GM20000 (cell line): ENCODE measurements at regions not wholly inside any gene's neighbourhood (a gene's known extent, or its start where the extent isn't known, plus 50 kb on each side); places are given as distances from the start of the nearest gene placed in this dataset.
A peak's percentile ranks its signal among the peaks of the same experiment; 100 is the strongest.

Experiments used
- DNase-seq: peaks from one replicate; pipeline ENCODE4 v3.0.0; 2012; ENCODE audit warnings: low spot score
- TF ChIP-seq, protein P1 (sequence below): IDR thresholded peaks from 2 replicates; pipeline ENCODE4 v1.5.1; 2012; ENCODE audit warnings: mild to moderate bottlenecking, control low read depth; ENCODE audit errors: extremely low read depth, missing control alignments

DNA sequence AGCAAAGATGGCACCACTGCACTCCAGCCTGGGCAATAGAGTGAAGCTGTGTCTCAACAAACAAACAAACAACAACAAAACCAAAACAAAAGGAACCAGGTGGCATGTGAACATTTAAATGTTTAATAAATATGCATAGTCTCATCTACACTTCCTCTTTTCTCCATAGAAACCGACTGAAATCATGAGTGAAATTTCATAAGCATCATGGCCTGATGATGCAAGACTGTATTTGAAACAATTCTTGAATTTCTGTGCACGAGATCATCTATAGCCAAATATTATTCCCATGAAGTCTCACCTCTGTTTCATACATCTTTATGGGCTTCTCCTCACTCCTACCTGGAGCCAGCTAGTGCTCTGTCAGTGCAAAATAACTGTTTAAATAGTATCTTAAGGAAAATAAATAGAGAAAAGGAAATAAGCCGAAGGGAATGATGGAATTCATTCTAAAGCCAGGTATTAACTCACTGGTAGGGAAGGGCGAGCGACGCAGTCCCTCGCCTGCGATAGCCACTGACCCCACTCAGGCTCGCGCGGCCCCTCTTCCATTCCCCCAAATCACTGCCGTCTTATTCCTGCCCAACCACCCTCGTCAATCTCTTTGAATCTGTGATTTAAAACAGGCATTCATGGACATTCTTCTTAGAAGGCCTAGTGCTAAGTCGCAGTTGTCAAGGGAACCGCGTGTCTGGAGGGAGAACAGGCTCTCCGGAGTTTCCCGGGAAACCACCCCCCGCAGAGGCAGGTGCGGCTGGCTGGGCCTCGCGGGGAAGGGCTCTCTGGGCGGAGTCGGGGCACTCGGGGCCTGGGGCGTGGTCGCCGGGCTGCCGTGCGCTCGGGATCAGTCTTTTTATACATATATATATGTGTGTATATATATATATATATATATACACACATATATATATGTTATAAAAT lies 52.4 kb upstream of the TRIM2 start:
- TF ChIP-seq, protein P1, sequence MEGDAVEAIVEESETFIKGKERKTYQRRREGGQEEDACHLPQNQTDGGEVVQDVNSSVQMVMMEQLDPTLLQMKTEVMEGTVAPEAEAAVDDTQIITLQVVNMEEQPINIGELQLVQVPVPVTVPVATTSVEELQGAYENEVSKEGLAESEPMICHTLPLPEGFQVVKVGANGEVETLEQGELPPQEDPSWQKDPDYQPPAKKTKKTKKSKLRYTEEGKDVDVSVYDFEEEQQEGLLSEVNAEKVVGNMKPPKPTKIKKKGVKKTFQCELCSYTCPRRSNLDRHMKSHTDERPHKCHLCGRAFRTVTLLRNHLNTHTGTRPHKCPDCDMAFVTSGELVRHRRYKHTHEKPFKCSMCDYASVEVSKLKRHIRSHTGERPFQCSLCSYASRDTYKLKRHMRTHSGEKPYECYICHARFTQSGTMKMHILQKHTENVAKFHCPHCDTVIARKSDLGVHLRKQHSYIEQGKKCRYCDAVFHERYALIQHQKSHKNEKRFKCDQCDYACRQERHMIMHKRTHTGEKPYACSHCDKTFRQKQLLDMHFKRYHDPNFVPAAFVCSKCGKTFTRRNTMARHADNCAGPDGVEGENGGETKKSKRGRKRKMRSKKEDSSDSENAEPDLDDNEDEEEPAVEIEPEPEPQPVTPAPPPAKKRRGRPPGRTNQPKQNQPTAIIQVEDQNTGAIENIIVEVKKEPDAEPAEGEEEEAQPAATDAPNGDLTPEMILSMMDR, result no peak

DNA sequence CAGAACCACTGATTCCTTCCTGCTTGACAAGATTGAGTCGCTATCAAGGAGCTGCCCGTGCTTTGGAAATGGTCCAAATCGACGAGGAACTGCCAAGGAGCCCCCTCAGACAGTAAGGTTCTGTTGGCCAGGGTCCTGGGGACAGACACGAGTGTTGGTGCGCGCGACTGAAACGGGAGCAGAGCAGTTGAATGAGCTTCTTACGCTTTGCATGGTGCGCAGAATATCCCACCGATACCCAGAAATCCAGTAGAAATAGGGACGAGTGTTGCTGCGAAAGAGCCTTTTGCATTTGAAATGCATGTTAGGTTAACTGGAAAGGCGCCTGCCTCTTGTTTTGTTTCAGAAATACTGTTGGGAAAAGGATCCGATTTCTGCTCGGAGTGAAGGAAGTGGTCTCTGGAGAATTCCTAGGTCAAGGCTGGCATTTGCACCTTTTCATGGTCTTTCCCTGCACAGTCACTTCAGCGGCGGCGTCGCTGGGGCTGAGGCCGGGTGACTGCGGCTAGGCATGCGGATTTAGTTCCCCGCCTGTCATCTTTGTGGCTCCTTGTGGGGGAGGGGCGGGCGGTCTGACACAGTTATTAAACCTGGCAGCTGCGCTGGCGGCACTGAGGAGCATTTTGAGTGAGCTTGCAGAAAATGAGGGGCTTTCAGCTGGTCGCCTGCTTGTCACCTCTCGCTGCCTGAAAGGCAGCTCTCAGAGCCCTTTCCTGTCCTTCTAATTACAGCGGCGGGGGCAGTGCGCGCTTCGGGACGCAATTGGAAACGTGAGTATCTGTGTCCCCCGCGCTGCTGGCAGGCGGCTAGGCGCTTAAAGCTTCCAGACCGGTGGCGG lies 51.5 kb upstream of the TRIM2 start:
- TF ChIP-seq, protein P1, result no peak
- peak; percentile 44 for DNase-seq

More for the DNA sequence above, 52.4 kb upstream of the TRIM2 start:
- peak; percentile 58 for DNase-seq

DNA sequence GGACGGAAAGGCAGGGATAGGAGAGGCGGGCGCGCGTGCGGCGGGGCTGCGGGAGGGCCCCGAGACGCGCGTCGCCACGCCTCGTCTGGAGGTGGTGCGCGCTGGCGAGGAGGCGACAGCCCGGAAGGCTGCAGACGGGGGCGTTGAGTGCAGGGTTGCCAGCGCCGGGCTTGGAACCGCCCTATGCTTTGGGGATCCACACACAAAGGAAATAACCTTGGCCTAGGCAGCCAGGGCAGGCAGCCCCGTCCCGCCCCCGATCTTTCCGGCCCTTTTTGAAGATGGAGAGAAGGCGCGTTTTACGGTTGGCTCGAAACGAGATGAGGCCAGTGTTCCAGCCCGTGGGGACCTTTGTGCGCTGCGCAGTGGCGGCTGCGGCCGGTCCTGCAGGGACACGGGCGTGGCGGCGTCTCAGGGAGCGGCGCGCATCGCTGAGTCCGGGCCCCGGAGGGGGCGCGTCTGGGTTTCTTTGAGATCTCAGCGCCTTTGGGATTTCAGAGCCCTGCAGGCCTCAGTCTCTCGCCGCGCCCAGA lies 50.8 kb upstream of the TRIM2 start:
- peak; percentile 67 for DNase-seq
- TF ChIP-seq, protein P1, result no peak

DNA sequence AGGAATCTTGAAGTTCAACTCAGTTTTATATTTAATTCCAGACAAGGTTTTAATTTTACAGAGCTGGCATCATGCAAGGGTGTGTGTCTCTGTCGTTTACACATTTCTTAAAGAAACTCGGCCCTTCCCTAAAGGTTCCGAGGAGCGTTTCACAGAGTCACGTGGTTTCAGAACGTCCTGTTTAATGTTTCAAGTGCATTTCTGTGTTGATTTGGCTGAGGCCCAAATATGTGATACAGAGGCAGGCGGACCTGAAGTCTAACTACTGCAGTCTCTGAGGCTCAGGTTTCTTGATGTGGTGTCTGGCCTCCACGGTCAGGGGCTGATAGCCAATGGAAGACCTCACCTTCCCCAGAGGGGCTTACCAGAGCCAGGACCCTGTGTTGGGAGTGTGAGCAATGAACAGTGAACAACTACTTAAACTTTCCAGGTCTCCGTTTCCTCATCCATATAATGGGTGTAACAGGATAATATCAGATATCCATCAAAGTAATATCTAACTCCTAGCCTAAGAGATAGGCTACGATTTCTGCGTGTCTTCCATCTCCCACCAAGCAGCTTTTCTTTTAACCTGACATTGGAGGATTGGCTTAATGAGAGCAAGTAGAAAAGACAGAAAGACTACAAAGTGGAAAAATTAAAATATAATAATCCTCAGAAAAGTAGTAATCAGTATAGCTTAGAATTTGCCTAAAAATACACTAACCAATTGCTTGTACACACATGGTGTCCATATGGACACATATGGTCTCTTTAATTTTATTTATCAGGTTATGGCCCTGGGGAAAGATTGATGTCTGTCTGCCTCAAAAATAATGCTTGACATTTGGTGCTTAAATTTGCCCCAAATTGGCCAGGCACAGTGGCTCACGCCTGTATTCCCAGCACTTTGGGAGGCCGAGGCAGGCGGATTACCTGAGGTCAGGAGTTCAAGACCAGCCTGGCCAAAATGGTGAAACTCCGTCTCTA lies 50.0 kb upstream of the TRIM2 start:
- TF ChIP-seq, protein P1, result no peak
- no peak for DNase-seq
